Sigmoid colon (tissue), 6 donors: ENCODE measurements at regions not wholly inside any gene's neighbourhood (a gene's known extent, or its start where the extent isn't known, plus 50 kb on each side); places are given as distances from the start of the nearest gene placed in this dataset.

Source experiments
- DNase-seq: peaks from one replicate; pipeline ENCODE4 v3.0.0-alpha.2; 2019
- H3K27ac ChIP-seq, 4 donors: fragments of 200-600 bp; sonication (generic); one replicate each; pipeline ENCODE4 v1.5.1; 2016 to 2019; ENCODE audit warnings: mild to moderate bottlenecking in 1 of 4
- H3K27me3 ChIP-seq, 3 donors: fragments of 200-600 bp; sonication (generic); one replicate each; pipeline ENCODE4 v1.5.1; 2019; ENCODE audit warnings: mild to moderate bottlenecking in 1 of 3
- H3K36me3 ChIP-seq, 4 donors: fragments of 200-600 bp; sonication (generic); one replicate each; pipeline ENCODE4 v1.5.1; 2016 to 2019
- H3K4me1 ChIP-seq, 4 donors: fragments of 200-600 bp; sonication (generic); one replicate each; pipeline ENCODE4 v1.5.1; 2017 to 2019
- H3K4me3 ChIP-seq, 4 donors: fragments of 200-600 bp; sonication (generic); one replicate each; pipeline ENCODE4 v1.5.1; 2017 to 2019; ENCODE audit warnings: mild to moderate bottlenecking in 2 of 4, moderate library complexity in 1 of 4
- H3K9me3 ChIP-seq, 4 donors: fragments of 200-600 bp in 3 of 4; sonication (generic) in 3 of 4; one replicate each; pipeline versions ENCODE4 v1.5.1 to v1.6.1; 2013 to 2019
- EP300 ChIP-seq, 4 donors: sonication (generic); formaldehyde crosslinking; IDR thresholded peaks; one replicate each; pipeline ENCODE4 v1.6.1; 2017; ENCODE audit warnings: antibody characterized with exemption in 4 of 4
- POLR2A ChIP-seq, 2 donors: fragments of 450-650 bp; IDR thresholded peaks; one replicate each; pipeline ENCODE4 v1.6.1; 2016; ENCODE audit warnings: antibody characterized with exemption in 2 of 2, mild to moderate bottlenecking in 2 of 2, moderate library complexity in 2 of 2
- POLR2AphosphoS5 ChIP-seq, 4 donors: sonication (generic); formaldehyde crosslinking; IDR thresholded peaks; one replicate each; pipeline ENCODE4 v1.6.1; 2017; ENCODE audit warnings: antibody characterized with exemption in 4 of 4
- WGBS, 2 donors: extraction: QIAGEN DNeasy Blood & Tissue Kit; methylation state at CpG; one replicate each; pipeline ENCODE4 v1.1.7; 2013; 5-methylcytosine and 5-hydroxymethylcytosine counted together
- intact Hi-C: fragments of 100-400 bp; cut with DNase I; formaldehyde crosslinking; loops from one replicate; pipeline ENCODE4 v1.15.1; 2023
- TF ChIP-seq, protein P1 (sequence below), 4 experiments: fragments of 450-650 bp in 3 of 4; fragments of 200-600 bp in 1 of 4; IDR thresholded peaks; one replicate each; pipeline ENCODE4 v1.5.1; 2016 to 2019; ENCODE audit warnings: antibody characterized with exemption in 4 of 4, mild to moderate bottlenecking in 3 of 4, moderate library complexity in 2 of 4
- donor health status: healthy with polysubstance abuse.
- donor health status: healthy.

DNA sequence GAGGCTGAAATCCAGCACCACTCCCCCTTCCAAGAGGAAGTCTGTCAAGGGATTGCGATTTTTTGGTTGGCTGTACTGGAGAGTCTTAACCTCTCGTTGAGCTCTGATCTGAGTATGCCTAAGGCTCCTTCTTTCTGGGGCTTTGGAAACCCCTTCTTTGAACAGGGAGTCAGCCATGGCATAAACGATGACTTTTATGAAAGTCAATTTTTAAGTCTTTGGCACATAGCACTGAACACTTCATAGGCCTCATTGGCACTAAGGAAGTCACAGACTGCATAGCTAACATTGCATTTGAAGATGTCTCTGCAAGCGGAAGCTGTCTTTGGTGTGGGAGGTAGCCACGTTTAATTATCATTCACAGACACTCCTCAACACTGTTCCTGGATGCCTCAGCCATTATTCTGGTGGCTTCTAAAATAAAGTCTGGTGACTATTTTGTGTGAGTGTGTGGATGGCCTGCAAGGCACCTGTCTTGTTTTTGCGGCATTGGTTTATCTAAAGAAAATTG, 148.2 kb upstream of the NCK2 start:
- Histone ChIP-seq H3K27me3 (no peaks in the 10 kb centered on the region), H3K4me3 (no peak overlapping the region), H3K9me3 (no peaks in the 10 kb centered on the region), H3K36me3 (no peaks in the 10 kb centered on the region), H3K4me1 (no peaks in the 10 kb centered on the region), H3K27ac (no peak overlapping the region)
- TF ChIP-seq, protein P1, sequence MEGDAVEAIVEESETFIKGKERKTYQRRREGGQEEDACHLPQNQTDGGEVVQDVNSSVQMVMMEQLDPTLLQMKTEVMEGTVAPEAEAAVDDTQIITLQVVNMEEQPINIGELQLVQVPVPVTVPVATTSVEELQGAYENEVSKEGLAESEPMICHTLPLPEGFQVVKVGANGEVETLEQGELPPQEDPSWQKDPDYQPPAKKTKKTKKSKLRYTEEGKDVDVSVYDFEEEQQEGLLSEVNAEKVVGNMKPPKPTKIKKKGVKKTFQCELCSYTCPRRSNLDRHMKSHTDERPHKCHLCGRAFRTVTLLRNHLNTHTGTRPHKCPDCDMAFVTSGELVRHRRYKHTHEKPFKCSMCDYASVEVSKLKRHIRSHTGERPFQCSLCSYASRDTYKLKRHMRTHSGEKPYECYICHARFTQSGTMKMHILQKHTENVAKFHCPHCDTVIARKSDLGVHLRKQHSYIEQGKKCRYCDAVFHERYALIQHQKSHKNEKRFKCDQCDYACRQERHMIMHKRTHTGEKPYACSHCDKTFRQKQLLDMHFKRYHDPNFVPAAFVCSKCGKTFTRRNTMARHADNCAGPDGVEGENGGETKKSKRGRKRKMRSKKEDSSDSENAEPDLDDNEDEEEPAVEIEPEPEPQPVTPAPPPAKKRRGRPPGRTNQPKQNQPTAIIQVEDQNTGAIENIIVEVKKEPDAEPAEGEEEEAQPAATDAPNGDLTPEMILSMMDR (IDR thresholded peaks at IDR 0.05): no peak
- TF ChIP-seq POLR2A (IDR thresholded peaks at IDR 0.05): no peak
- no peak for TF ChIP-seq POLR2AphosphoS5 (IDR thresholded peaks at IDR 0.05)
- no peak for TF ChIP-seq EP300 (IDR thresholded peaks at IDR 0.05)
- 90 to 94% methylated on average over 6 of the region's 6 CpGs for WGBS, 2 donors
- intact Hi-C loops: no loop called here
- DNase-seq: no peak

DNA sequence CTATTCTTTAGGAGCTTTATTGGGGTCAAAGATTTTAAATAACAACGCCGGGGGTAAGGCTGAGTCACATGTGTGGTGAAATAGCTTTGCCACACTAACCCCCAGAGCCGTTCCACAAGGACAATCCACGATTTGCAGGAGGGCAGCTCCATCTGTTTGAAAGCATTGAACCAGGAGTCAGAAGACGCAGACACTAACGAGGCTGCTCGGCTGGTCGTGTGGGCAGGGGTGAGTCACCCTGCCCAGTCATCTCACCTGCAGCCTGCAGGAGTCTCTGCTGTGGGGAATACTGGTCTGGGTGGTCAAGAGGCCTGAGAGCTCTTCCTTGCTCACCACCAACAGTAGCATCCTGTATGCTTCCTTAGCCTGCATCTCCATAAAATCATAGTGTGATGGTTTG, 149.2 kb upstream of the NCK2 start:
- no peak for TF ChIP-seq POLR2AphosphoS5 (IDR thresholded peaks at IDR 0.05)
- TF ChIP-seq POLR2A (IDR thresholded peaks at IDR 0.05): no peak
- TF ChIP-seq, protein P1 (IDR thresholded peaks at IDR 0.05): no peak
- TF ChIP-seq EP300 (IDR thresholded peaks at IDR 0.05): no peak
- no peaks in the 10 kb centered on the region for H3K4me1 ChIP-seq
- no peaks in the 10 kb centered on the region for H3K36me3 ChIP-seq
- 48 to 80% methylated on average over 8 of the region's 8 CpGs for WGBS, 2 donors
- no peak overlapping the region for H3K27ac ChIP-seq
- no peaks in the 10 kb centered on the region for H3K27me3 ChIP-seq
- DNase-seq: no peak
- H3K9me3 ChIP-seq: no peaks in the 10 kb centered on the region
- intact Hi-C loops: no loop called here
- no peak overlapping the region for H3K4me3 ChIP-seq

DNA sequence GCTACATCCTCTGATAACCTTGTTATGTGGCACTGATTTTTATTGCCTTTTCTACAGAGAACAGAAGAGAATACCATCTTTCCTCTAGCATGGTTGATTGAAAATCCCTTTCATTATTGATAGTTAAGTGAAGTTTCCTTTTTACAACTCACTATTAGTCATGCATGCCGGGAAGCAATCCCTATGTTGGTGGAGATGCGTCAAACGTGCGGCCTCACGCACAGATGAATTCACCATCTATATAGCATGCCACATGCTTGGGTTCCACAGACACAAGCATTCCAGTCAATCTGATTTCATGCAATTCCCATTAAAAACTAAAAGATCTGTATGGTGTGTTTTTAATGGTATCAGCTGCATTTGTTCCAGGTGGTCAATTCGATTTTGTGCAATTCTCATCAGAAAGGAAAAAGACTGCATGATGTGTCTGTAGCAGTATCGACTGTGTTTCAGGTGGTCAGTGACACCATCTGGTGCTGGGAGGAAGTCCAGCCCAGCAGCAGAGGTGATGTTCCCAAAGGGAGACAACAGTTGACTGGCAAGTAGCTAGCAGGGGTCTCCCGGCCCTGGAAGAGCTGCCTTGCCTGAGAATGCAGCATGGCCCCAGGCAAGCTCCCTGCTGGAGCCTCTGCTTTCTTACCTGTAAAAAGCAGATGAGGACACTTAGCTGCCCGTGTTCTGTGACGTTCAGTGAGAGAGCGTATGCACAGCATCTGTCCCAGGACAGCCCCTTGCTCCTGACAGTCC, 151.3 kb upstream of the NCK2 start:
- Histone ChIP-seq H3K27me3 (no peaks in the 10 kb centered on the region), H3K27ac (no peak overlapping the region), H3K4me3 (no peak overlapping the region), H3K36me3 (no peaks in the 10 kb centered on the region), H3K9me3 (no peaks in the 10 kb centered on the region), H3K4me1 (no peaks in the 10 kb centered on the region)
- DNase-seq: no peak
- TF ChIP-seq POLR2AphosphoS5 (IDR thresholded peaks at IDR 0.05) (no peak), POLR2A (IDR thresholded peaks at IDR 0.05) (no peak), EP300 (IDR thresholded peaks at IDR 0.05) (no peak)
- TF ChIP-seq, protein P1 (IDR thresholded peaks at IDR 0.05): no peak
- 88 to 94% methylated on average over 11 of the region's 11 CpGs for WGBS, 2 donors
- intact Hi-C loops: no loop called here

DNA sequence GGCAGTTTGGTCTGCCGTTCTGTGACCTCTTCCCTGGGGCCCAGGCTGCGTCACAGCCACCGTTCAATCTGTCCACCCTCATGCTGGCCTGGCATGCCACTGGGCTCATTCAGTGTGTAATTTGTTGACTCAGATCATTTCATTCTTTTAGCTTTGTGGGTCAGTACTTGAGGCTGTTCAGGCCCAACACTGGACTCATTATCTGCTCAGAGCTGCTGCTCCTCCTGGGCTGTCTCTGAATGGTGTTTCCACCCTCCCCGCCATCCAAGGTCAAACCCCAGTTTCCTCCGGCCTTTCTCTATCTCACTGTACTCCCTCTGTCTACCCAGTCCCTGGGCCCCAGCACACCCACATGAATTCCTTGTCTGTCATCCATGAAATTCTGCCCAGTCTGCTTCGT, 152.4 kb upstream of the NCK2 start:
- DNase-seq: no peak
- Histone ChIP-seq H3K36me3 (no peaks in the 10 kb centered on the region), H3K4me3 (no peak overlapping the region), H3K27me3 (no peaks in the 10 kb centered on the region), H3K9me3 (no peaks in the 10 kb centered on the region), H3K27ac (no peak overlapping the region), H3K4me1 (no peaks in the 10 kb centered on the region)
- 94% methylated on average over 6 of the region's 6 CpGs for WGBS, 2 donors
- TF ChIP-seq, protein P1 (IDR thresholded peaks at IDR 0.05): no peak
- no peak for TF ChIP-seq EP300 (IDR thresholded peaks at IDR 0.05)
- no peak for TF ChIP-seq POLR2AphosphoS5 (IDR thresholded peaks at IDR 0.05)
- no peak for TF ChIP-seq POLR2A (IDR thresholded peaks at IDR 0.05)
- intact Hi-C loops: no loop called here
